ENCODE measurements at regions not wholly inside any gene's neighbourhood (a gene's known extent, or its start where the extent isn't known, plus 50 kb on each side); places are given as distances from the start of the nearest gene placed in this dataset.
"Not testable (repeated sequence)": the region's sequence is repeated elsewhere in the genome, so short reads cannot be mapped to it uniquely, and the experiment has no call there.

GRCh38 chr14:43338713-43339112, 1168.4 kb downstream of the FSCB start:
- TF ChIP-seq ESRRG (CRISPR knock-in tag; IDR thresholded peaks at IDR 0.05) (no peak), TOX (CRISPR knock-in tag; IDR thresholded peaks at IDR 0.05; ENCODE audit: borderline replicate concordance) (no peak), ZFP30 (CRISPR knock-in tag; IDR thresholded peaks at IDR 0.05) (no peak), RARB (CRISPR knock-in tag; IDR thresholded peaks at IDR 0.05) (no peak), GLIS3 (CRISPR knock-in tag; IDR thresholded peaks at IDR 0.05) (no peak), TCF4 (CRISPR knock-in tag; IDR thresholded peaks at IDR 0.05; ENCODE audit: borderline replicate concordance) (no peak), SNAI2 (CRISPR knock-in tag; IDR thresholded peaks at IDR 0.05) (no peak), ZC3H10 (CRISPR knock-in tag; IDR thresholded peaks at IDR 0.05) (no peak), OSR1 (CRISPR knock-in tag; IDR thresholded peaks at IDR 0.05) (no peak), ZNF70 (CRISPR knock-in tag; IDR thresholded peaks at IDR 0.05) (no peak), ARNTL (CRISPR knock-in tag; IDR thresholded peaks at IDR 0.05; ENCODE audit: borderline replicate concordance, low read depth) (no peak), ZFP3 (CRISPR knock-in tag; IDR thresholded peaks at IDR 0.05) (no peak), ZNF565 (CRISPR knock-in tag; conservative IDR thresholded peaks at IDR 0.05; ENCODE audit: low read depth) (no peak), ZNF8 (CRISPR knock-in tag; IDR thresholded peaks at IDR 0.05) (no peak), ISL1 (CRISPR knock-in tag; IDR thresholded peaks at IDR 0.05) (no peak), PPARA (CRISPR knock-in tag; IDR thresholded peaks at IDR 0.05; ENCODE audit: borderline replicate concordance) (no peak)
- TF ChIP-seq, protein P1, sequence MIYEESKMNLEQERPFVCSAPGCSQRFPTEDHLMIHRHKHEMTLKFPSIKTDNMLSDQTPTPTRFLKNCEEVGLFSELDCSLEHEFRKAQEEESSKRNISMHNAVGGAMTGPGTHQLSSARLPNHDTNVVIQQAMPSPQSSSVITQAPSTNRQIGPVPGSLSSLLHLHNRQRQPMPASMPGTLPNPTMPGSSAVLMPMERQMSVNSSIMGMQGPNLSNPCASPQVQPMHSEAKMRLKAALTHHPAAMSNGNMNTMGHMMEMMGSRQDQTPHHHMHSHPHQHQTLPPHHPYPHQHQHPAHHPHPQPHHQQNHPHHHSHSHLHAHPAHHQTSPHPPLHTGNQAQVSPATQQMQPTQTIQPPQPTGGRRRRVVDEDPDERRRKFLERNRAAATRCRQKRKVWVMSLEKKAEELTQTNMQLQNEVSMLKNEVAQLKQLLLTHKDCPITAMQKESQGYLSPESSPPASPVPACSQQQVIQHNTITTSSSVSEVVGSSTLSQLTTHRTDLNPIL (CRISPR knock-in tag; IDR thresholded peaks at IDR 0.05; ENCODE audit: low read depth): no peak
- TF ChIP-seq, protein P2, sequence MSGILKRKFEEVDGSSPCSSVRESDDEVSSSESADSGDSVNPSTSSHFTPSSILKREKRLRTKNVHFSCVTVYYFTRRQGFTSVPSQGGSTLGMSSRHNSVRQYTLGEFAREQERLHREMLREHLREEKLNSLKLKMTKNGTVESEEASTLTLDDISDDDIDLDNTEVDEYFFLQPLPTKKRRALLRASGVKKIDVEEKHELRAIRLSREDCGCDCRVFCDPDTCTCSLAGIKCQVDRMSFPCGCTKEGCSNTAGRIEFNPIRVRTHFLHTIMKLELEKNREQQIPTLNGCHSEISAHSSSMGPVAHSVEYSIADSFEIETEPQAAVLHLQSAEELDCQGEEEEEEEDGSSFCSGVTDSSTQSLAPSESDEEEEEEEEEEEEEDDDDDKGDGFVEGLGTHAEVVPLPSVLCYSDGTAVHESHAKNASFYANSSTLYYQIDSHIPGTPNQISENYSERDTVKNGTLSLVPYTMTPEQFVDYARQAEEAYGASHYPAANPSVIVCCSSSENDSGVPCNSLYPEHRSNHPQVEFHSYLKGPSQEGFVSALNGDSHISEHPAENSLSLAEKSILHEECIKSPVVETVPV (CRISPR knock-in tag; IDR thresholded peaks at IDR 0.05): no peak
- TF ChIP-seq, protein P3, sequence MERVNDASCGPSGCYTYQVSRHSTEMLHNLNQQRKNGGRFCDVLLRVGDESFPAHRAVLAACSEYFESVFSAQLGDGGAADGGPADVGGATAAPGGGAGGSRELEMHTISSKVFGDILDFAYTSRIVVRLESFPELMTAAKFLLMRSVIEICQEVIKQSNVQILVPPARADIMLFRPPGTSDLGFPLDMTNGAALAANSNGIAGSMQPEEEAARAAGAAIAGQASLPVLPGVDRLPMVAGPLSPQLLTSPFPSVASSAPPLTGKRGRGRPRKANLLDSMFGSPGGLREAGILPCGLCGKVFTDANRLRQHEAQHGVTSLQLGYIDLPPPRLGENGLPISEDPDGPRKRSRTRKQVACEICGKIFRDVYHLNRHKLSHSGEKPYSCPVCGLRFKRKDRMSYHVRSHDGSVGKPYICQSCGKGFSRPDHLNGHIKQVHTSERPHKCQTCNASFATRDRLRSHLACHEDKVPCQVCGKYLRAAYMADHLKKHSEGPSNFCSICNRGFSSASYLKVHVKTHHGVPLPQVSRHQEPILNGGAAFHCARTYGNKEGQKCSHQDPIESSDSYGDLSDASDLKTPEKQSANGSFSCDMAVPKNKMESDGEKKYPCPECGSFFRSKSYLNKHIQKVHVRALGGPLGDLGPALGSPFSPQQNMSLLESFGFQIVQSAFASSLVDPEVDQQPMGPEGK (CRISPR knock-in tag; IDR thresholded peaks at IDR 0.05; ENCODE audit: borderline replicate concordance): no peak
- TF ChIP-seq, protein P4, sequence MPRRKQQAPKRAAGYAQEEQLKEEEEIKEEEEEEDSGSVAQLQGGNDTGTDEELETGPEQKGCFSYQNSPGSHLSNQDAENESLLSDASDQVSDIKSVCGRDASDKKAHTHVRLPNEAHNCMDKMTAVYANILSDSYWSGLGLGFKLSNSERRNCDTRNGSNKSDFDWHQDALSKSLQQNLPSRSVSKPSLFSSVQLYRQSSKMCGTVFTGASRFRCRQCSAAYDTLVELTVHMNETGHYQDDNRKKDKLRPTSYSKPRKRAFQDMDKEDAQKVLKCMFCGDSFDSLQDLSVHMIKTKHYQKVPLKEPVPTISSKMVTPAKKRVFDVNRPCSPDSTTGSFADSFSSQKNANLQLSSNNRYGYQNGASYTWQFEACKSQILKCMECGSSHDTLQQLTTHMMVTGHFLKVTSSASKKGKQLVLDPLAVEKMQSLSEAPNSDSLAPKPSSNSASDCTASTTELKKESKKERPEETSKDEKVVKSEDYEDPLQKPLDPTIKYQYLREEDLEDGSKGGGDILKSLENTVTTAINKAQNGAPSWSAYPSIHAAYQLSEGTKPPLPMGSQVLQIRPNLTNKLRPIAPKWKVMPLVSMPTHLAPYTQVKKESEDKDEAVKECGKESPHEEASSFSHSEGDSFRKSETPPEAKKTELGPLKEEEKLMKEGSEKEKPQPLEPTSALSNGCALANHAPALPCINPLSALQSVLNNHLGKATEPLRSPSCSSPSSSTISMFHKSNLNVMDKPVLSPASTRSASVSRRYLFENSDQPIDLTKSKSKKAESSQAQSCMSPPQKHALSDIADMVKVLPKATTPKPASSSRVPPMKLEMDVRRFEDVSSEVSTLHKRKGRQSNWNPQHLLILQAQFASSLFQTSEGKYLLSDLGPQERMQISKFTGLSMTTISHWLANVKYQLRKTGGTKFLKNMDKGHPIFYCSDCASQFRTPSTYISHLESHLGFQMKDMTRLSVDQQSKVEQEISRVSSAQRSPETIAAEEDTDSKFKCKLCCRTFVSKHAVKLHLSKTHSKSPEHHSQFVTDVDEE (CRISPR knock-in tag; IDR thresholded peaks at IDR 0.05): no peak
- ATAC-seq: no peak

GRCh38 chr14:43336351-43336750, 1170.7 kb downstream of the FSCB start:
- ATAC-seq: no peak
- no peak for TF ChIP-seq OSR1 (CRISPR knock-in tag; IDR thresholded peaks at IDR 0.05)
- TF ChIP-seq ZFP30 (CRISPR knock-in tag; IDR thresholded peaks at IDR 0.05): no peak
- no peak for TF ChIP-seq TCF4 (CRISPR knock-in tag; IDR thresholded peaks at IDR 0.05; ENCODE audit: borderline replicate concordance)
- TF ChIP-seq, protein P5, sequence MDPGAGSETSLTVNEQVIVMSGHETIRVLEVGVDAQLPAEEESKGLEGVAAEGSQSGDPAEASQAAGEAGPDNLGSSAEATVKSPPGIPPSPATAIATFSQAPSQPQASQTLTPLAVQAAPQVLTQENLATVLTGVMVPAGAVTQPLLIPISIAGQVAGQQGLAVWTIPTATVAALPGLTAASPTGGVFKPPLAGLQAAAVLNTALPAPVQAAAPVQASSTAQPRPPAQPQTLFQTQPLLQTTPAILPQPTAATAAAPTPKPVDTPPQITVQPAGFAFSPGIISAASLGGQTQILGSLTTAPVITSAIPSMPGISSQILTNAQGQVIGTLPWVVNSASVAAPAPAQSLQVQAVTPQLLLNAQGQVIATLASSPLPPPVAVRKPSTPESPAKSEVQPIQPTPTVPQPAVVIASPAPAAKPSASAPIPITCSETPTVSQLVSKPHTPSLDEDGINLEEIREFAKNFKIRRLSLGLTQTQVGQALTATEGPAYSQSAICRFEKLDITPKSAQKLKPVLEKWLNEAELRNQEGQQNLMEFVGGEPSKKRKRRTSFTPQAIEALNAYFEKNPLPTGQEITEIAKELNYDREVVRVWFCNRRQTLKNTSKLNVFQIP (CRISPR knock-in tag; IDR thresholded peaks at IDR 0.05; ENCODE audit: borderline replicate concordance, low read depth): no peak
- no peak for TF ChIP-seq ZFP3 (CRISPR knock-in tag; IDR thresholded peaks at IDR 0.05)
- no peak for TF ChIP-seq CSDC2 (CRISPR knock-in tag; IDR thresholded peaks at IDR 0.05)

DNA sequence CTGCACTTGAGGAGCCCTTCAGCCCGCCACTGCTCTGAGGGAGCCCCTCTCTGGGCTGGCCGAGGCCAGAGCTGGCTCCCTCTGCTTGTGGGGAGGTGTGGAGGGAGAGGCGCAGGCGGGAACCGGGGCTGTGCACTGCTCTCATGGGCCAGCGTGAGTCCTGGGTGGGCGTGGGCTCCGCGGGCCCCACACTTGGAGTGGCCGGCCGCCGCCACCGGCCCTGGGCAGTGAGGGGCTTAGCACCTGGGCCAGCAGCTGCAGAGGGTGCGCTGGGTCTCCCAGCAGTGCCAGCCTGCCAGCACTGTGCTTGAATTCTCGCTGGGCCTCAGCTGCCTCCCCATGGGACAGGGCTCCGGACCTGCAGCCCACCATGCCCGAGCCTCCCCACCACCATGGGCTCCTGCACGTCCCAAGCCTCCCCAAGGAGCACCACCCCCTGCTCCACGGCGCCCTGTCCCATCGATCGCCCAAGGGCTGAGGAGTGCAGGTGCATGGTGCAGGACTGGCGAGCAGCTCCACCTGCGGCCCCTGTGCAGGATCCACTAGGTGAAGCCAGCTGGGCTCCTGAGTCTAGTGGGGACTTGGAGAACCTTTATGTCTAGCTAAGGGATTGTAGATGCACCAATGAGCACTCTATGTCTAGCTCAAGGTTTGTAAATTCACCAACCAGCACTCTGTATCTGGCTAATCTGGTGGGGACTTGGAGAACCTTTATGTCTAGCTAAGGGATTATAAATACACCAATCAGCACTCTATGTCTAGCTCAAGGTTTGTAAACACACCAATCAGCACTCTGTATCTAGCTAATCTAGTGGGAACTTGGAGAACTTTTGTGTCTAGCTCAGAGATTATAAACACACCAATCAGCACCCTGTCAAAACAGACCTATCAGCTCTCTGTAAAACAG, 1180.3 kb downstream of the FSCB start:
- not testable (repeated sequence) for ATAC-seq
